Smooth muscle cell (in vitro differentiated cells): ENCODE measurements at regions not wholly inside any gene's neighbourhood (a gene's known extent, or its start where the extent isn't known, plus 50 kb on each side); places are given as distances from the start of the nearest gene placed in this dataset.

Source experiments
- DNase-seq: peaks from one replicate; lab custom pipeline; 2025; ENCODE audit not compliant: unreplicated experiment; lab: John Stamatoyannopoulos, UW
- H2AFZ ChIP-seq: fragments of 200-600 bp; sonication (generic); 2 replicates; pipeline ENCODE4 v1.6.0; 2016; ENCODE audit warnings: antibody characterized with exemption, low read depth, mild to moderate bottlenecking
- H3F3A ChIP-seq: fragments of 200-600 bp; sonication (generic); 2 replicates; pipeline ENCODE4 v1.6.0; 2017; ENCODE audit warnings: antibody characterized with exemption, low read depth
- H3K27ac ChIP-seq: fragments of 200-600 bp; sonication (generic); 2 replicates; pipeline ENCODE4 v1.5.1; 2016; ENCODE audit warnings: low read depth, mild to moderate bottlenecking
- H3K27me3 ChIP-seq: fragments of 200-600 bp; sonication (generic); 2 replicates; pipeline ENCODE4 v1.6.1; 2016; ENCODE audit warnings: low read depth, mild to moderate bottlenecking
- H3K36me3 ChIP-seq: fragments of 200-600 bp; sonication (generic); 2 replicates; pipeline ENCODE4 v1.5.1; 2016; ENCODE audit warnings: low read depth
- H3K4me1 ChIP-seq: fragments of 200-600 bp; sonication (generic); 2 replicates; pipeline ENCODE4 v1.5.1; 2016; ENCODE audit warnings: low read depth
- H3K4me2 ChIP-seq: fragments of 200-600 bp; sonication (generic); 2 replicates; pipeline ENCODE4 v1.6.0; 2016; ENCODE audit warnings: mild to moderate bottlenecking
- H3K4me3 ChIP-seq: fragments of 200-600 bp; sonication (generic); 2 replicates; pipeline ENCODE4 v1.5.1; 2016; ENCODE audit warnings: mild to moderate bottlenecking
- H3K79me2 ChIP-seq: fragments of 200-600 bp; sonication (generic); 2 replicates; pipeline ENCODE4 v1.6.0; 2016; ENCODE audit warnings: low read depth, mild to moderate bottlenecking
- H3K9ac ChIP-seq: fragments of 200-600 bp; sonication (generic); 2 replicates; pipeline ENCODE4 v1.6.0; 2016; ENCODE audit warnings: low read depth
- H3K9me3 ChIP-seq: fragments of 200-600 bp; sonication (generic); replicated peaks from 2 replicates; pipeline ENCODE4 v1.5.1; 2016; ENCODE audit warnings: low read depth
- H4K20me1 ChIP-seq: fragments of 200-600 bp; sonication (generic); 2 replicates; pipeline ENCODE4 v1.6.0; 2016; ENCODE audit warnings: low read depth
- WGBS: methylation state at CpG from one replicate; pipeline ENCODE4 v1.1.7; 2016; ENCODE audit warnings: low lambda C conversion rate; 5-methylcytosine and 5-hydroxymethylcytosine counted together
- TF ChIP-seq, protein P1 (sequence below): fragments of 200-600 bp; sonication (generic); IDR thresholded peaks from 2 replicates; pipeline ENCODE4 v1.5.1; 2017; ENCODE audit warnings: borderline replicate concordance, mild to moderate bottlenecking, antibody characterized with exemption; ENCODE audit not compliant: insufficient read depth, poor library complexity, severe bottlenecking

GRCh38 chr5:6083311-6083978 lies 294.9 kb downstream of the MED10 start:
- Histone ChIP-seq H3K27ac (no peak overlapping the region), H3K9me3 (no peaks in the 10 kb centered on the region), H3K4me1 (no peaks in the 10 kb centered on the region), H3K4me3 (no peak overlapping the region), H4K20me1 (no peaks in the 10 kb centered on the region), H3K9ac (no peak overlapping the region), H3K79me2 (no peaks in the 10 kb centered on the region), H3K4me2 (no peak overlapping the region), H3K27me3 (no peaks in the 10 kb centered on the region), H3K36me3 (no peaks in the 10 kb centered on the region), H2AFZ (no peak overlapping the region), H3F3A (no peaks in the 10 kb centered on the region)
- no peak for DNase-seq
- WGBS, result 80% methylated on average over 11 of the region's 11 CpGs
- TF ChIP-seq, protein P1, sequence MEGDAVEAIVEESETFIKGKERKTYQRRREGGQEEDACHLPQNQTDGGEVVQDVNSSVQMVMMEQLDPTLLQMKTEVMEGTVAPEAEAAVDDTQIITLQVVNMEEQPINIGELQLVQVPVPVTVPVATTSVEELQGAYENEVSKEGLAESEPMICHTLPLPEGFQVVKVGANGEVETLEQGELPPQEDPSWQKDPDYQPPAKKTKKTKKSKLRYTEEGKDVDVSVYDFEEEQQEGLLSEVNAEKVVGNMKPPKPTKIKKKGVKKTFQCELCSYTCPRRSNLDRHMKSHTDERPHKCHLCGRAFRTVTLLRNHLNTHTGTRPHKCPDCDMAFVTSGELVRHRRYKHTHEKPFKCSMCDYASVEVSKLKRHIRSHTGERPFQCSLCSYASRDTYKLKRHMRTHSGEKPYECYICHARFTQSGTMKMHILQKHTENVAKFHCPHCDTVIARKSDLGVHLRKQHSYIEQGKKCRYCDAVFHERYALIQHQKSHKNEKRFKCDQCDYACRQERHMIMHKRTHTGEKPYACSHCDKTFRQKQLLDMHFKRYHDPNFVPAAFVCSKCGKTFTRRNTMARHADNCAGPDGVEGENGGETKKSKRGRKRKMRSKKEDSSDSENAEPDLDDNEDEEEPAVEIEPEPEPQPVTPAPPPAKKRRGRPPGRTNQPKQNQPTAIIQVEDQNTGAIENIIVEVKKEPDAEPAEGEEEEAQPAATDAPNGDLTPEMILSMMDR, result no peak

GRCh38 chr5:6082685-6083084 lies 295.7 kb downstream of the MED10 start:
- H3F3A ChIP-seq, result no peaks in the 10 kb centered on the region
- H3K27ac ChIP-seq, result no peak overlapping the region
- no peaks in the 10 kb centered on the region for H3K4me1 ChIP-seq
- no peak overlapping the region for H2AFZ ChIP-seq
- WGBS, result 66% methylated on average over 2 of the region's 2 CpGs
- H3K4me2 ChIP-seq, result no peak overlapping the region
- TF ChIP-seq, protein P1, result no peak
- H3K9me3 ChIP-seq, result no peaks in the 10 kb centered on the region
- H3K79me2 ChIP-seq, result no peaks in the 10 kb centered on the region
- no peaks in the 10 kb centered on the region for H3K36me3 ChIP-seq
- peaks cover 3% of the 10 kb centered on the region for H3K27me3 ChIP-seq
- no peaks in the 10 kb centered on the region for H4K20me1 ChIP-seq
- H3K9ac ChIP-seq, result no peak overlapping the region
- H3K4me3 ChIP-seq, result no peak overlapping the region
- no peak for DNase-seq

- no peaks in the 10 kb centered on the region for H3F3A ChIP-seq
- 86% methylated on average over 4 of the region's 4 CpGs for WGBS
- H3K79me2 ChIP-seq, result no peaks in the 10 kb centered on the region
- no peaks in the 10 kb centered on the region for H4K20me1 ChIP-seq
- TF ChIP-seq, protein P1, result no peak
- no peaks in the 10 kb centered on the region for H3K4me1 ChIP-seq
- no peak overlapping the region for H2AFZ ChIP-seq
- peaks cover 3% of the 10 kb centered on the region for H3K27me3 ChIP-seq
- no peak overlapping the region for H3K4me2 ChIP-seq
- no peak for DNase-seq
- no peak overlapping the region for H3K27ac ChIP-seq
- no peak overlapping the region for H3K9ac ChIP-seq
- H3K4me3 ChIP-seq, result no peak overlapping the region
- no peaks in the 10 kb centered on the region for H3K9me3 ChIP-seq
- no peaks in the 10 kb centered on the region for H3K36me3 ChIP-seq
These were observed 296.6 kb downstream of the MED10 start for GRCh38 chr5:6081727-6082210.
